ENCODE measurements at regions not wholly inside any gene's neighbourhood (a gene's known extent, or its start where the extent isn't known, plus 50 kb on each side); places are given as distances from the start of the nearest gene placed in this dataset.
"Not testable (repeated sequence)": the region's sequence is repeated elsewhere in the genome, so short reads cannot be mapped to it uniquely, and the experiment has no call there.

DNA sequence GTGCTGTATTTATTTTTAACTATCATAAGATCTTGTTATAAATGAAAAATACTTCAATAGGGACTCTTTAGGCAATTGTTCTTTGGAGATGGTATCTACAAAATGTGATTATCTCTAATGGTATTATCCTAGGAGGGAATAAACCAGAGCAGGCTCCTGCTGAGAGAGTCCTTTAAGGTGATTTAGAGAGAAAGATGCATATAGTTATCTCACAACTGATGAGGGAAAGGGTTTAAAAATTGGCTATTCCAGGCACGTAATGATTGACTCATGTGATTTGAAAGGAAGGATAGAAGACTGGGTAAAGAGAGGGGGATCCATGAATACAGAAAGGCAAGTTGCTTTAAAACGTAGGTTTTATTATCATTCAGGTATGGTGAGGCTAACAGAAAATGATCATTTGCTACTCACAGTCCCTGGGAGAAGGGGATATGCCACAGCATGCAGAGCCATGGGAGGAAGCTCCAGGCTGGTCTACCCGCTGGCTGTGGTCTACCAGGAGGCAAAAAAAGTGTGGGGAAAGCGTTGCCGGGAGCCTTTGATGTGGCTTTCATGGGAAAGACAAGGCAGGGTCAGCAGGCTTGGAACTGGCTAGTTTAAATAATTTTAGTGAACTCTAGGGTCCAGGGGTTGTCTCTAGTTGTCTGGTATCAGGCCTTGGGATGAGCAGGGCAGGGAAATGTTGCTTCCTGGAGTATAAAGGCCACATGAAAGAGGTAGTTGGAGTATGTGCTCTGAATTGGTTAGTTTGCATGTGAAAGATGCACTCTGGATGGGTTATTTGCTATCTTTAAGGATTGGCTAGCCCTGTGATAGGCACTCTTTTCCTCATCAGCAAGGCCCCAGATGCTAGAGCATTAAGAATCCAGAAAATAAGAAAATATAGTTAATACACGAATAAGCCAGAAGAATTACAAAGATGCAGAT, 798.4 kb upstream of the GRM7 start:
- DNase-seq = no peak

DNA sequence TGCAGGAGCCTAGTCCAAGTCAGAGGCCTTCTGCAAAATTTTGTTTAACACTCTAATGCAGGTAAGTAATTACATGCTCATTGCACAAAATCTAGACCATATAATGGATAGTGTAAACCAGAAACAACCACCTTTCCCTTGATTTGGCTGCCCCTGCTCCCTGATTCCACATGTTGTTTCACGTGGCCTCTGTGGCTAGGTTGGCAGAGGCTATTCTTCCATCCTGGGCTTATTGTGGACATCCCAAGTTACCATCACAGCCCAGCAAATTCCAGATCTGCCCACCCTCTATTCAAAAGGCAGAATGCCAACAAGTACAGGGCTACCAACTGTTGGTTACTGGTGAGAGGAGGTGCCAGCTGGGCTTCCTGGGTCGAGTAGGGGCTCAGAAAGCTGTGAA, 794.5 kb upstream of the GRM7 start:
- DNase-seq = no peak

DNA sequence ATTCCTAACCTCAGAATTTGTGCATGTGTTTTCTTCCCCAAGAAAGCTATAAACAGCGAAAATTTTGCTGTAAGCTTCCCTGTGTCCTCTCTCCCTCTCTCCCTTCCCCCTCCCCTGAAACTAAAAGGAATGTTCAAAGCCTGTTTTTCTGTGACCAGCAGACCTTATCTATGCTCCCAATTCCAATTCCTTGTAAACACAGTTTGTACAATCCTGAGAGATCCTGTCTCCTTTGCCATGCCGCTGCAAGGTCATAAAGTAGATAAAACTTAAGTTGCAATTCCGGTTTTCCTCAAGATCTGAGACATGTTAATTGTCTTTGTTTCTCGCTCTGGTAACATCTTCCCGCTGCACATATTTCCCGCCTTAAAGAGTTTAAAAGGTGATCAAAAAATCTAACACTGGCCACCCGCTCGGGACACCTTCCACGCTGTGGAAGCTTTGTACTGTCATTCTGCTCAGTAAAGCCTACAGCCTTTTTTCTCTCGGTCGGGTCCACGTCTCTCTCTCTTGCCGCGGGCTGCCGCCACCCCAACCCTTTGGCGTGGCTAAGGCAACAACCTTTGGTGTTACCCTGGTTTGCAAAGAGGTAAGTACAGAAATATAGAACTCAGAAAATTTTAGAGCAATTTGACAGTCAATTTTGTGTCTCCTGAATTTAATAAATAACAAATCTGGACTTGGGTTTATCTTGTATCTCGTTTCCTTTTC, 793.9 kb upstream of the GRM7 start:
- DNase-seq = not testable (repeated sequence)

DNA sequence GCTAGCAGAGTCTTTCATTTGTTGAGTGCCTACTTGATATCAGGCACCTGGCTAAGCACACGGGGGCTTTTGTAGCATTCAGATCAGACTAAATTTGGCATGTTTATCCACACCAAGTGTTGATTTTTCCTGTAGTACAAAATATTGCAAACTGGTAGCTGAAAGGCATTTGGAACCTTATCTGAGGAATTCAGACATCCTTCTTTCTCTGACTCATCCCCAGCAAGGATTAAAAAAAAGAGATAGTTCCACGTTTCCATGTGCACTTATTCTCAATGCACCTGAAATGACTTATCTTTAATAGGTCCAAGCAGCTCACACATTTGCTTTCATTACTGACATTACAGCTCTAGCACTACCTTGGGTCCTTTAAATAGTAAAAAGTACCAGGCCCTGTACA, 786.0 kb upstream of the GRM7 start:
- DNase-seq = no peak

DNA sequence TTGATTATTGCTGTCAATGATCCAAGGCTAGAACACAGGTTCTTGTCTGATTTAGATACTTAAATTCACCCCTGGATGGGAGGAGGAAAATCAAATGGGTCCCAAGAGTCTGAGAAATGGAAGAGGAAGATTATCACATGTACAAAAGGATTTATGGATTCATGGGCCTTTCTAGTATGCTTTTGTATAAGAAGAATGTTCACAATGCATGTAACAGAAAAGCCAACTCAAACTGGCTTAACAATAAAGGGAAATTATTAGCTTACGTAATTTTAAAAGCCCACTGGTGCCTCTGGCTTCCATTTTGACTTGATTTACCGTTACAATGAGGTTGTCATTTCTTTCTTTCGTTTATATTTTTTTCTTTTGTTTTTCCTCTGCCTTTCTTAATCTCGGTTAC, 782.5 kb upstream of the GRM7 start:
- DNase-seq = no peak

DNA sequence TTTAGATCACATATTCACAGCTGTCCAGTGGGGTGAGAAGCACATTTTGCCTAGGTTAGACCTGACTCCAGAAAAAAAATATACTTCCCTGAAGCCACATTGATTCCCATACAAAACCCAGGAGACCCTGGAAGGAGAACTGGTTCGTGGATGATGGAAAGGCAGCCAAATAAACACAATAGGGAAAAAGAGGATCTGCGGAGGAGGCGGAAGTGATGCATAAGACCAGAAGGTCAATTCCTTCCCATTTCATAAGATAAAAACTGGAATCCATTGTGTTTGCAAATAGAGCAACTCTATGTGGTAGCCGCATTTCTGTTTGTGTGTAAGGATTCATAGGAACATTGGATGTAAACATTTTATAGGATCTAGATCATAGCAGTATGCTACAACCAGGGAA, 781.9 kb upstream of the GRM7 start:
- DNase-seq = no peak

DNA sequence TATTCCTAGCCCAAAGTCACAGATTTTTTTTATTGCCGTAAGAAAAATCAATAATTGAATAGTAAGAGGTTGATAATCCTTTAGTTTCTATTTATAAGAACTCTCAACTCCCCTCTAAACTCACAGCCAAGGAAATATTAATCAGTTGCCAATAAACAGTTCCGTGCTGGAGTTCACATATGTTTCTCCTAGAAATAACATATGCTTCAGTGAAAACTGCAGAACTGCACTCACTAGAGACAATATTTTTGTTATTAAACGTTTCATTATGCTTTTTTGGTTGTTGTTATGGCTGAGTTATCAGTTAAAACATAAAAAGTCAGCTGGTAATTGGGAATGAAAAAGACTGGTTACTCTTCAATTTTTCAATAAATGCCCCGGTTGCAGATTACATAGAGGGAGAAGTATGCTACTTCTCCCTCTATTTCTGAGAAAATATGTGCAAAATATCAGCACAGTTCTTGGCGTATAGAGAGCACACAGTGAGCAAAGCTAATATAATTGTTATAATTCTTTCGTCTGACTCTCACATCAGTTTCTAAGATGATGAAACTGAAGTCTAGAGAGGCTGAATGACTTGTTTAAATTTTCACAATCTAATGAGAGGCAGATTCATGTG, 781.2 kb upstream of the GRM7 start:
- no peak for DNase-seq

DNA sequence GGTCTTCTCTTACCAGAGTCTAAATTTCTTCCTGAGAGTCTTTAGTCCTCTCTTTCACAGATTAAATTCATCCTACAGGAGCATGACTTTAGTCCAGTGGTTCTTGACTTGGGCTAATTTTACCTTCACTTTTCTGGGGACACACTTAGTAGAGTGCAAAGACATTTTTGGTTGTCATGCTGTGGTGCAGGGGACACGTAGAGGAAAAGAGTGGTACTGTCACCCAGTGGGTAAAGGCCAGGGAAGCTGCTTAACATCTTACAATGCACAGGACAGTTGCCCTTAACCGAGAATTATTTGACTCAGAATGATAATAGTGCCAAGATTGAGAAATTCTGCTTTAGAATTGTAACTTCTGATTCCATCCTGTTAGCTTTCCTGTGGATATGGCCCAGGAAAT, 772.5 kb upstream of the GRM7 start:
- DNase-seq = no peak

DNA sequence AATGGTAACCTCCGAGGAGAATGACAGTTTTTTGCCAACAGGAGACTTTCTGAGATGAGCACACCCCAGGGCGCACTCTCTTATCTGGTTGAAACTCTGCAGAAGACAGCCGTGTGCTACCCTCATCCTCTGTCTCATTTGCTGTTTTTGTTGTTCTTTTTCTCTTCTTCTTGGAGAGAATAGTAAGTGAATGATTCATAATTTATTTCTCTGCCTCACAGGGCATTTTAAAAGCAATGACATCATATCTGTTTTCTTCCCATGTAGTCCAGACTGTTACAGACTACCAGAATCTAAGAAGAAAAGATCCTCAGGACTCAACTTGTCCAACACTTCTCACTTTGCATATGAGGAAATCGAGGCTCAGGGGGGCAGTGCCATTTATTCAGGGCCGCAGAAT, 771.1 kb upstream of the GRM7 start:
- DNase-seq = no peak

DNA sequence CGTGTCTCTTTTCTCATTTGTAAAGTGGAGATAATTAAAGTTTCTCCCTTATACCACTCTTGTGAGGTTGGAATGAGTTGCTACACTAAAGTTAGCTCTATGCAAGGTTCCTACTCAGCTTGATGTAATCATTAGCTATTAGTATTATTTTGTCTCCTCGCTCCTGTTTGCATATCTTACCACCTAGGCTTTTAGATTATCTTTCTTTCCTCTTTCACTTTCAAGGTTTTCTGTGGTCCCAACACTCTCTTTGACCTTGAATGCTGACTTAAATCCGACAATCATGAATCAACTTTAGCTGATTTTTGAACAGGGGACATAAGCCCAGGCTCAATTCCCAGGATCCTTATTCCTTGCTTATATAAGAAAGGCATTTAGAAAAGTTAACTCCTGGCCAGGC, 769.7 kb upstream of the GRM7 start:
- no peak for DNase-seq

DNA sequence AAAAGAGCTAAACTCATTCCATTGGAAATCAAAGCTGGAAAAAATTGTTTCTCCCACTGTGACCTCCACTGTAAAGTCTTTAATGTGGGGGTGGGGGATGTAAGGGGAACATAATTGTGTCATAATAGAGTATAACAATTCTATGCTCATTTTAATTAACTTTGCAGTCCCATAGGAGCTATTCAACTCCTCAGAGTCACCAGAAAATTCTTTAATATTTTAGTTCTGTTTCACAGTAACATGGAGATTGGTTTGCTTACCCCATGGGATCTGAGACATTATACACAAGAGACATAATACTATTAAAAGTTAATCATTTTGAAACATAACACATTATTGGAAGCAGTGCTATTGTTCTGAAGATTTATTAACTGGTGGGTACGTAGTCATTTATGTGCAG, 765.9 kb upstream of the GRM7 start:
- no peak for DNase-seq

DNA sequence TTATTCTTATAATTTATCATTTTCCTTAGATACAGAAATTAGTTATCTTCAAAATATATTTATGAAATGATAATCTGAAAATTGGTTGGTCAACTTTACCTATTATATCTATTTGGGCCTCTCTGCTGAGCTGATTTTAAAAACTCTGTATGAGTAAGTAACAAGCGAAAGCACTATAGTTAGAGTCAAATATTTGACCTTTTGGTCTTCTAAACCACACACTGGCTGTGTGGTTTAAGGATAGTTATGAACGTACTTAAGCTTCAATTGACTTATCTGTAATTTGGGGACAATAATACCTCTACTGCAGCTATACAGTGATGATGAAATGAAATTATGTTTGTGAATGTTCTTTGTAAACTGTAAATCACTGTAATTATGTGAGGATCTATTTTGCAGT, 763.9 kb upstream of the GRM7 start:
- DNase-seq = no peak

DNA sequence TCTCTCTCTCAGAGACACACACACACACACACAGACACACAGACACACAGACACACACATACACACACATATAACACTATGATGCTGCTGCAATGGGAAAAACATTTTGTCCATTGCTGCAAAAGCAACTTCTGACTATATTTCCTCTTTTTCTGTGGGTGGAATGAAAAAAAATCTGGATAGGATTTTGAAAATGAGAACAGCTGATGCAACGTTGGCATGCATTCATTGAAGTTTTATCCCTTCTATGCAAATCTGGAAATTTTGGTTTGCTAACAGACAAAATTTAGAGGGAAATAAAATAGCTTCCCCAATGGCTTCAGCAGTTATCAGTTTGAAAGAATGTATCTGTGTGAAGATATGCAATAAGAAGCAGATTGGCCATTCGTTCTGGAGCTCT, 763.4 kb upstream of the GRM7 start:
- no peak for DNase-seq

DNA sequence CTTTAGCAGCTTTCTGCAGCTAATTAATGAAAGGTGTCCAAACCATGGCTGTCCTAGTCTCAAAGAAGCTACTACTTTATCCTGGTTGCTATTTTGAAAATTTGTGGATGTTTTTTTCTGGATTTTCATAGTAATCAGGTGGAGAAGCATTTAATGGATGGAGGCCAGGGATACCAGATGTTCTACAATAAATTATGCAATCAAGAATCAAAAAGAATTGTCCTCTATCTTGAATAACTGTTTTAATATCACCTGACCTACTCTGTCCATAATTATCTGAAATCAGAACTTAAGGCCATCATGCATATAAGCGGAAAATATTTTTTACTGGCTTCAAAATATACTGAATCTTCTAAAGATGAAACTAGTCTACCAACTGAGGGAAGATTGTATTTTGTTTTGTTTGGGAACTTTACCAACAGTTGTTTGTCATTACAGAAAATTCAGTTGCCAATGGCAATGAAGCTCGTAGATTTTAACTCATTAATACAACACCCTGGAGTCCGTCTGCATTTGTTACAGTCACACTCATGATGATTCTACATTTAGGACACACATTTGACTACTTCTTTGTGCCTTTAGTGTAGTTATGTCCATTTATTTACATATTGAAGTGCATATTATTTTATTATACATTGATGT, 762.3 kb upstream of the GRM7 start:
- no peak for DNase-seq

DNA sequence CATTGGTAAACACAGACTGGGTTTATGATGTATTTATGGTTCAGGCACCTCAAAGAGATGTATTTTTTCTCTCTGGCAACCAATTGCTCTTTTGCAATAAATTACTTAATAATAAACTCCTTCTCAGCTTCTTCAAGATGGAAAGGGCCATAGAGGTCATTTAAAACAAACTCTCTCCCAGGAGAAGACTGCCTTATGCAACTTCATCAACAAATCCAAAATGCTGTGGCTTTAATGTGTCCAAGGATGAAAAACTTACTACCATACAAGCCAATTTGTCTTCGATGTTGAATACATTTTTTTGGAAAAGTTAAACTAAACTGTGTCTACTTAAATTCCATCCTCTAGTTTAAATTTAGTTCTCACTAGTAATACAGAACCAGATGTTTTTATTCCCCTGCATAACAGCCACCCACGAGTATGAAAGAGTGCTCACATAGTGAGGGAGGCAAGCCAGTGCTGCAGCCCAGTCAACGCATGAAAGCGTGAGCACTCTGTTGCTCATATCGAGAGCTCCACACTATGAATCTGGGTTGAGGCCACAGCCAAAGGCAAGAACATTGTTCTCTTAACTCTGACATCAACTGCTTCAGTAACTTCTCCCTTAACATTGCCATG, 761.3 kb upstream of the GRM7 start:
- DNase-seq = no peak

DNA sequence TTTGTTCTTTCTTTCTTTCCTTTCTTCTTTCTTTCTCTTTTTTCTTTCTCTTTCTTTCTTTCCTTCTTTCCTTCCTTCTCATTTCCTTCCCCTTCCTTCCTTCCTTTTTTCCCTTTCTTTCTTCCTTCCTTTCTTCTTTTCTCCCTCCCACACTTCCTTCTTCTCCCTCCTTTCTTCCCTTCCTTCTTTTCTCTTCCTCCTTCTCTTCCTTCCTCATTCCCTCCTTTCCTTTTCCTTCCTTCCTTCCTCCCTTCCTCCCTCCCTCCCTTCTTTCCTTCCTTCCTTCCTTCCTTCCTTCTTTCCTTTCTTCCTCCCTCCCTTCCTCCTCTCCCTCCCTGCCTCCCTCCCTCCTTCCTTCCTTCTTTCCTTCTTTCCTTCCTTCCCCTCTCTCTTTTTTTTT, 755.7 kb upstream of the GRM7 start:
- no peak for DNase-seq

DNA sequence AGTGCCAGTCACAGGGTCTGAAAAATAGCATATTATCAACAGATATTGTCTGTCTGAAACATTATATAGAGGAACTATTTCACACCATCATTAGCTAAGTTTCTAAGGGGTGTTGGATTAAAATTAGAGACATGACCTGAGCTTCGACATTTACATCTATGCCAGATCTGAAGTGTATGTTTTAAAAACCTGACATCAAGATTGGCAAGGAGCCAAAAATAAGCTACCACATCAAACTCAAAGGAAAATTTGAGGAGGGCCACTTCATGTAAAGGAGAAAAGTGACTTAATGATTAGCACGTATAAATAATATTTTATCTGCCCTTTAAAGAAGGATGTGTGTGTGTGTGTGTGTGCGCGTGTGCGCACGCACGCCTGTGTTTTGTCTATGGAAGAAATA, 752.0 kb upstream of the GRM7 start:
- no peak for DNase-seq

DNA sequence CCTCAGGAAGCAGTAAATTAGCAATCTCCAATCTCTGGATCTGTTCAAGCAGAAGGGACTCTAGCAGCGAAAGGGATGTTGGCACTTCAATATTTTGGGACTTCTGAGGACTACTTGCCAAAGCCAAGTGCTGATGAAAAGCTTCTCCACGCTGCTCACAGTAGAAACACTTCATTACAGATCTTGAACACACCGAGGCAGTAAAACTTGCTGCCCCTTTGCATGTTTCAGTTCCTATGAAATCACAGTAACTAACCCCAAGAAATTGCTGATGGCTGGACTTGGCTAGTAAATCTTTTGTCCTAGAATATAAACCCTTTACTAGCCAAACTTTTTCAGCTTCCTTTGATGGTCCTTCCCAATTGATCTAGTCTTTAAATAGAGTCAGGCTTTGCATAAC, 750.5 kb upstream of the GRM7 start:
- no peak for DNase-seq

DNA sequence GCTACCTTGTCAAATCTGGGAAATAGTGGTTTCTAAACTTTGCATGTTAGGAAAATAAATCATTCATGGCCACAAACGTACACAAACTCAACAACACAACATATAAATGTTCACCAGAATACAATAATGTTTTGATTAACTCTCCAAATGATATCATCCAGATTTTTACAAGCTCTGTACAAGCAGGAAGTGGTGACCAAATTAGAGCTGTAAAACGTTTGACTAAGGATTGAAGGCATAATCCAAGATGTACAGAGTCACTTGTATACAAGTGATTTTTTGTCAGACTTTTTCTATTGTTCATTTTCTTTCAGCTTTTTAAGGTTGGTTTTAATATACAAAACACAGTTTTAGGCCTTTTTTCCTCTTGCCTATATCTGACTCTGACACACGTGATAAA, 748.4 kb upstream of the GRM7 start:
- DNase-seq = no peak

DNA sequence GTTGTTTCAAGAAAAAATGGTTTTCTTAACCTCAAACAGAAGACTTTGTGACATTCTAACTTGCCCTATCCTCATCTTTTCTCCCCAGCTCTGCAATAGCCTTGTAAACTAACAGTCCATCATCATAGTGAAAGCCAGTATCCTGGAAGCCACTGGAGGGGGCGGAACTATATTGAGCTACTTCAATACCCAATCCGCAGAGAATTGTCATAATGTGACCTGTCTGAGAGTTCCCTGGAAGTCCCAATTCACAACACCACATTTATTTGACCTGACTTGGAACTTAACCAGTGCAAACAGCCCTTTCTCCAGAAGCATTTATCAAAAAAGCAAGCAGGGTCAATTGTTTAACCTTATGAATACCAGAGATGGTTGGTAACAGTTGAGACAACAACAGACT, 747.6 kb upstream of the GRM7 start:
- no peak for DNase-seq

DNA sequence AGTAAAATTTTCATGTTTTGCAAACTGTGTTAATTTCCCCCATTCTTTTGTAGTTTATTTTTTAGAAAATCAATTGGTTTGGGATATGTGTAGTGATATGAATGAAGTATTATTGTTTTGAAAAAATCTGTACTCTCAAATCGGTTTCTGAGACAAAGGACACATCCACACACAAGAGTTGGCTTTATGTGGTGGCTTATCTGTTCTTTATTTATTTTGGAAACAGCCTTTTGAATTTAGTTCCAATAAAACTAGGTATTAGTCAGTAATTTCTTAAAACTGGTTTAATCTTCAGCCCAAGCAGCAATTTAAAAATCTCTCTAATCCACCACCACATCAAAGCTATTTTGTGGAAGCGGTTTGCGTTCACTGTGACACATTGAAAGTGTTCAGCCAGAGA, 741.5 kb upstream of the GRM7 start:
- no peak for DNase-seq

DNA sequence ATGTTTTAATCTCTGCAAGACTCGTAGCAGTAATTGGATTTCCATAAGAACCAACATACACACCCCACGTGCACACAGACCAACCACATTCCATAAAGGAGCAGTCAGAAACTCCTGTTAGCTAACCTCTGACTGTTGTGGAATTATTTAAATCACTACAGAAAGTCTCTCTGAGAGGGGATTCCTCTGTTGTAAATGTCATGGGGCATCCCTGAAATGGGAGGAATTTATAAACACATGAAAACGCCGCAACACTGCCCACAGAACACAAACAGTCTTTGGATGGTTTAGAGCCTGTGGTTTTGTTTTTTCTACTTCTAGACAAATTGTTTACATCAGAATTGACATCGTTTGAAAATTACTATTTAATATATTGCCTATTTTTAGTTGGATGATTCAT, 740.1 kb upstream of the GRM7 start:
- DNase-seq = no peak

DNA sequence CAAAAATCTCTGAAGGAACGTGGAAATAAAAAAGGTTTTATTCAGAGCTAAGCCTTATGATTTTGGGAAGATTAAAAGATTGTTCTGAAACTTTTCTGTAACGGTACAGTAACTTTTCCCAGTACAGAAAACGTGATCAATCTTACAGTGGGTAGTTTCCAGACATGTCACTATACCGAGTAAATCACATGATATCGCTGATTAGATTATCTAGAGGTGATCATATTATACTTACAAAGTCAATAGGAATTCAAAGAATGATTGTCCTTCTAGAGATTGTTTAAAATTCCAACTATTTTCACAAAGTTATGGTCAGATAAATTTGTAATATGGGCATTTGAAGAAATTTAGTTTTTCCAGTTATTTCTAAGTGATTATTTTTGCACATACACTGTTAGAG, 736.0 kb upstream of the GRM7 start:
- DNase-seq = no peak
